ENCODE measurements at regions not wholly inside any gene's neighbourhood (a gene's known extent, or its start where the extent isn't known, plus 50 kb on each side); places are given as distances from the start of the nearest gene placed in this dataset.

- TF ChIP-seq CTCF (IDR thresholded peaks at IDR 0.05) (no peak), EP300 (IDR thresholded peaks at IDR 0.05) (no peak), POLR2A (IDR thresholded peaks at IDR 0.05) (no peak)
Measured at GRCh38 chr7:25732766-25733217, 419.2 kb upstream of the NFE2L3 start.

Data from sigmoid colon (tissue), 4 donors.